Smooth muscle cell (in vitro differentiated cells): ENCODE measurements at regions not wholly inside any gene's neighbourhood (a gene's known extent, or its start where the extent isn't known, plus 50 kb on each side); places are given as distances from the start of the nearest gene placed in this dataset.

Source experiments
- DNase-seq: peaks from one replicate; lab custom pipeline; 2025; ENCODE audit not compliant: unreplicated experiment; lab: John Stamatoyannopoulos, UW
- H2AFZ ChIP-seq: fragments of 200-600 bp; sonication (generic); 2 replicates; pipeline ENCODE4 v1.6.0; 2016; ENCODE audit warnings: antibody characterized with exemption, low read depth, mild to moderate bottlenecking
- H3F3A ChIP-seq: fragments of 200-600 bp; sonication (generic); 2 replicates; pipeline ENCODE4 v1.6.0; 2017; ENCODE audit warnings: antibody characterized with exemption, low read depth
- H3K27ac ChIP-seq: fragments of 200-600 bp; sonication (generic); 2 replicates; pipeline ENCODE4 v1.5.1; 2016; ENCODE audit warnings: low read depth, mild to moderate bottlenecking
- H3K27me3 ChIP-seq: fragments of 200-600 bp; sonication (generic); 2 replicates; pipeline ENCODE4 v1.6.1; 2016; ENCODE audit warnings: low read depth, mild to moderate bottlenecking
- H3K36me3 ChIP-seq: fragments of 200-600 bp; sonication (generic); 2 replicates; pipeline ENCODE4 v1.5.1; 2016; ENCODE audit warnings: low read depth
- H3K4me1 ChIP-seq: fragments of 200-600 bp; sonication (generic); 2 replicates; pipeline ENCODE4 v1.5.1; 2016; ENCODE audit warnings: low read depth
- H3K4me2 ChIP-seq: fragments of 200-600 bp; sonication (generic); 2 replicates; pipeline ENCODE4 v1.6.0; 2016; ENCODE audit warnings: mild to moderate bottlenecking
- H3K4me3 ChIP-seq: fragments of 200-600 bp; sonication (generic); 2 replicates; pipeline ENCODE4 v1.5.1; 2016; ENCODE audit warnings: mild to moderate bottlenecking
- H3K79me2 ChIP-seq: fragments of 200-600 bp; sonication (generic); 2 replicates; pipeline ENCODE4 v1.6.0; 2016; ENCODE audit warnings: low read depth, mild to moderate bottlenecking
- H3K9ac ChIP-seq: fragments of 200-600 bp; sonication (generic); 2 replicates; pipeline ENCODE4 v1.6.0; 2016; ENCODE audit warnings: low read depth
- H3K9me3 ChIP-seq: fragments of 200-600 bp; sonication (generic); replicated peaks from 2 replicates; pipeline ENCODE4 v1.5.1; 2016; ENCODE audit warnings: low read depth
- H4K20me1 ChIP-seq: fragments of 200-600 bp; sonication (generic); 2 replicates; pipeline ENCODE4 v1.6.0; 2016; ENCODE audit warnings: low read depth
- CTCF ChIP-seq: fragments of 200-600 bp; sonication (generic); IDR thresholded peaks from 2 replicates; pipeline ENCODE4 v1.5.1; 2017; ENCODE audit warnings: borderline replicate concordance, mild to moderate bottlenecking, antibody characterized with exemption; ENCODE audit not compliant: insufficient read depth, poor library complexity, severe bottlenecking
- WGBS: methylation state at CpG from one replicate; pipeline ENCODE4 v1.1.7; 2016; ENCODE audit warnings: low lambda C conversion rate; 5-methylcytosine and 5-hydroxymethylcytosine counted together

GRCh38 chr11:115964091-115964490, 459.9 kb upstream of the CADM1 start:
- DNase-seq = no peak
- no peak overlapping the region for H3K4me3 ChIP-seq
- no peak for TF ChIP-seq CTCF

GRCh38 chr11:115963156-115963555, 458.9 kb upstream of the CADM1 start:
- peak overlapping the region; percentile 29 for H3K4me2 ChIP-seq

More at GRCh38 chr11:115964091-115964490, 459.9 kb upstream of the CADM1 start:
- Histone ChIP-seq H3K79me2 (no peaks in the 10 kb centered on the region), H4K20me1 (no peaks in the 10 kb centered on the region), H3K27ac (no peak overlapping the region), H3F3A (no peaks in the 10 kb centered on the region), H3K9ac (no peak overlapping the region), H3K36me3 (no peaks in the 10 kb centered on the region), H3K9me3 (no peaks in the 10 kb centered on the region), H3K4me2 (no peak overlapping the region), H2AFZ (no peak overlapping the region), H3K4me1 (peaks cover 6% of the 10 kb centered on the region), H3K27me3 (no peaks in the 10 kb centered on the region)
- 77% methylated on average over 2 of the region's 2 CpGs for WGBS

GRCh38 chr11:115961159-115962003, 457.2 kb upstream of the CADM1 start:
- Histone ChIP-seq H3K9me3 (no peaks in the 10 kb centered on the region), H3K4me3 (no peak overlapping the region), H3K27ac (no peak overlapping the region), H3K79me2 (no peaks in the 10 kb centered on the region), H3K4me2 (no peak overlapping the region), H3K27me3 (no peaks in the 10 kb centered on the region), H3K9ac (no peak overlapping the region), H4K20me1 (no peaks in the 10 kb centered on the region), H2AFZ (no peak overlapping the region), H3F3A (no peaks in the 10 kb centered on the region), H3K4me1 (peaks cover 6% of the 10 kb centered on the region), H3K36me3 (no peaks in the 10 kb centered on the region)
- TF ChIP-seq CTCF = no peak
- WGBS = 73% methylated on average over 11 of the region's 11 CpGs
- no peak for DNase-seq

More at GRCh38 chr11:115963156-115963555, 458.9 kb upstream of the CADM1 start:
- WGBS = 43% methylated on average over 6 of the region's 6 CpGs
- H3K4me1 ChIP-seq = peaks cover 6% of the 10 kb centered on the region
- no peak overlapping the region for H3K27ac ChIP-seq
- no peaks in the 10 kb centered on the region for H4K20me1 ChIP-seq
- H3K9me3 ChIP-seq = no peaks in the 10 kb centered on the region
- H3K36me3 ChIP-seq = no peaks in the 10 kb centered on the region
- no peaks in the 10 kb centered on the region for H3F3A ChIP-seq
- no peak for DNase-seq
- peak overlapping the region; percentile 64 for H2AFZ ChIP-seq
- no peak overlapping the region for H3K4me3 ChIP-seq
- TF ChIP-seq CTCF = no peak
- H3K79me2 ChIP-seq = no peaks in the 10 kb centered on the region
- no peak overlapping the region for H3K9ac ChIP-seq
- H3K27me3 ChIP-seq = no peaks in the 10 kb centered on the region

GRCh38 chr11:115959081-115959486, 454.9 kb upstream of the CADM1 start:
- Histone ChIP-seq H2AFZ (no peak overlapping the region), H4K20me1 (no peaks in the 10 kb centered on the region), H3K4me2 (no peak overlapping the region), H3K27ac (no peak overlapping the region), H3F3A (no peaks in the 10 kb centered on the region), H3K79me2 (no peaks in the 10 kb centered on the region), H3K9me3 (no peaks in the 10 kb centered on the region), H3K4me3 (no peak overlapping the region), H3K4me1 (no peaks in the 10 kb centered on the region), H3K27me3 (peaks cover 10% of the 10 kb centered on the region), H3K9ac (no peak overlapping the region), H3K36me3 (no peaks in the 10 kb centered on the region)
- no peak for DNase-seq
- TF ChIP-seq CTCF = no peak
- 97% methylated on average over 23 of the region's 23 CpGs for WGBS
